ENCODE measurements at regions not wholly inside any gene's neighbourhood (a gene's known extent, or its start where the extent isn't known, plus 50 kb on each side); places are given as distances from the start of the nearest gene placed in this dataset.

GRCh38 chr13:83007226-83007625 lies 875.0 kb downstream of the SLITRK1 start:
- TF ChIP-seq CTCF (conservative IDR thresholded peaks at IDR 0.05; ENCODE audit: low read length) (no peak), EZH2phosphoT487 (IDR thresholded peaks at IDR 0.05; ENCODE audit: borderline replicate concordance, low read depth, low read length) (no peak)
